Activated naive CD8-positive, alpha-beta T cell treated with anti-CD3 and anti-CD28 coated beads, Interleukin-2, amount 10 ng/mL, durations not matched to agents 7 days and 5 days (primary cell): ENCODE measurements at regions not wholly inside any gene's neighbourhood (a gene's known extent, or its start where the extent isn't known, plus 50 kb on each side); places are given as distances from the start of the nearest gene placed in this dataset.

Experiments
- ATAC-seq: fragments of 150-1000 bp; cut with Tn5 transposase; one replicate; pipeline ENCODE4 v1.10.0; 2021; ENCODE audit warnings: low read depth, moderate library complexity
- POLR2A ChIA-PET: fragments of 350-600 bp; sonication (Branson Sonifier 250); formaldehyde crosslinking; loops from one replicate; lab custom pipeline; 2021; ENCODE audit warnings: antibody characterized with exemption; lab: Charles Lee
- DNase-seq: peaks from one replicate; pipeline ENCODE4 v3.0.0; 2021
- H3K27ac Mint-ChIP-seq: one replicate; pipeline ENCODE4 v1.8.0; 2022; ENCODE audit warnings: mild to moderate bottlenecking, mixed read lengths
- H3K27me3 Mint-ChIP-seq: one replicate; pipeline ENCODE4 v1.8.0; 2022; ENCODE audit warnings: mild to moderate bottlenecking, moderate library complexity, mixed read lengths
- H3K36me3 Mint-ChIP-seq: one replicate; pipeline ENCODE4 v1.8.0; 2021; ENCODE audit warnings: mild to moderate bottlenecking, mixed read lengths
- H3K4me1 Mint-ChIP-seq: one replicate; pipeline ENCODE4 v1.8.0; 2021; ENCODE audit warnings: mixed read lengths
- H3K4me3 Mint-ChIP-seq: one replicate; pipeline ENCODE4 v1.8.0; 2022; ENCODE audit warnings: mild to moderate bottlenecking, moderate library complexity, mixed read lengths
- H3K9me3 Mint-ChIP-seq: one replicate; pipeline ENCODE4 v1.8.0; 2021; ENCODE audit warnings: mixed read lengths

- no peak for ATAC-seq
- H3K36me3 Mint-ChIP-seq = no peaks in the 10 kb centered on the region
- peaks cover 3% of the 10 kb centered on the region for H3K27me3 Mint-ChIP-seq
- POLR2A ChIA-PET = no interaction called here
- DNase-seq = no peak
- no peak overlapping the region for H3K4me3 Mint-ChIP-seq
- H3K9me3 Mint-ChIP-seq = no peaks in the 10 kb centered on the region
- no peak overlapping the region for H3K27ac Mint-ChIP-seq
- H3K4me1 Mint-ChIP-seq = no peaks in the 10 kb centered on the region
Observed at GRCh38 chr3:127105587-127105986, 87.3 kb upstream of the PRR23E start.

- DNase-seq = no peak
- H3K27me3 Mint-ChIP-seq = peaks cover 3% of the 10 kb centered on the region
- H3K9me3 Mint-ChIP-seq = no peaks in the 10 kb centered on the region
- no peaks in the 10 kb centered on the region for H3K4me1 Mint-ChIP-seq
- no peaks in the 10 kb centered on the region for H3K36me3 Mint-ChIP-seq
- POLR2A ChIA-PET = no interaction called here
- no peak for ATAC-seq
- no peak overlapping the region for H3K27ac Mint-ChIP-seq
- H3K4me3 Mint-ChIP-seq = no peak overlapping the region
Observed at GRCh38 chr3:127106053-127106452, 86.9 kb upstream of the PRR23E start.

- DNase-seq = no peak
- H3K4me1 Mint-ChIP-seq = no peaks in the 10 kb centered on the region
- peaks cover 3% of the 10 kb centered on the region for H3K27me3 Mint-ChIP-seq
- POLR2A ChIA-PET = no interaction called here
- ATAC-seq = no peak
- H3K4me3 Mint-ChIP-seq = no peak overlapping the region
- H3K36me3 Mint-ChIP-seq = no peaks in the 10 kb centered on the region
- H3K27ac Mint-ChIP-seq = no peak overlapping the region
- peaks cover 1% of the 10 kb centered on the region for H3K9me3 Mint-ChIP-seq
Observed at GRCh38 chr3:127106456-127106855, 86.5 kb upstream of the PRR23E start.

GRCh38 chr3:127107002-127107401 lies 85.9 kb upstream of the PRR23E start:
- DNase-seq (no peak), ATAC-seq (no peak)
- no peak overlapping the region for H3K4me3 Mint-ChIP-seq
- POLR2A ChIA-PET = no interaction called here
- no peaks in the 10 kb centered on the region for H3K4me1 Mint-ChIP-seq
- no peak overlapping the region for H3K27ac Mint-ChIP-seq
- H3K9me3 Mint-ChIP-seq = peaks cover 1% of the 10 kb centered on the region
- H3K27me3 Mint-ChIP-seq = peaks cover 3% of the 10 kb centered on the region
- no peaks in the 10 kb centered on the region for H3K36me3 Mint-ChIP-seq

- peaks cover 5% of the 10 kb centered on the region for H3K27me3 Mint-ChIP-seq
- no peaks in the 10 kb centered on the region for H3K4me1 Mint-ChIP-seq
- ATAC-seq (no peak), DNase-seq (no peak)
- peaks cover 3% of the 10 kb centered on the region for H3K36me3 Mint-ChIP-seq
- no peak overlapping the region for H3K4me3 Mint-ChIP-seq
- POLR2A ChIA-PET = no interaction called here
- peaks cover 6% of the 10 kb centered on the region for H3K9me3 Mint-ChIP-seq
- no peak overlapping the region for H3K27ac Mint-ChIP-seq
Observed at GRCh38 chr3:127107491-127108375, 85.2 kb upstream of the PRR23E start.

- H3K4me3 Mint-ChIP-seq = no peak overlapping the region
- no peaks in the 10 kb centered on the region for H3K4me1 Mint-ChIP-seq
- H3K9me3 Mint-ChIP-seq = peaks cover 8% of the 10 kb centered on the region
- DNase-seq (no peak), ATAC-seq (no peak)
- peaks cover 5% of the 10 kb centered on the region for H3K27me3 Mint-ChIP-seq
- H3K36me3 Mint-ChIP-seq = peaks cover 3% of the 10 kb centered on the region
- no peak overlapping the region for H3K27ac Mint-ChIP-seq
- POLR2A ChIA-PET = no interaction called here
Observed at GRCh38 chr3:127108796-127109195, 84.1 kb upstream of the PRR23E start.

GRCh38 chr3:127110982-127111693 lies 81.8 kb upstream of the PRR23E start:
- peaks cover 3% of the 10 kb centered on the region for H3K36me3 Mint-ChIP-seq
- H3K4me1 Mint-ChIP-seq = no peaks in the 10 kb centered on the region
- no peak overlapping the region for H3K27ac Mint-ChIP-seq
- peaks cover 8% of the 10 kb centered on the region for H3K9me3 Mint-ChIP-seq
- POLR2A ChIA-PET = no interaction called here
- DNase-seq (no peak), ATAC-seq (no peak)
- peaks cover 5% of the 10 kb centered on the region for H3K27me3 Mint-ChIP-seq
- H3K4me3 Mint-ChIP-seq = no peak overlapping the region

- Mint-ChIP-seq H3K4me1 (no peaks in the 10 kb centered on the region), H3K27ac (no peak overlapping the region), H3K27me3 (peaks cover 13% of the 10 kb centered on the region), H3K36me3 (peaks cover 3% of the 10 kb centered on the region), H3K9me3 (peaks cover 8% of the 10 kb centered on the region), H3K4me3 (no peak overlapping the region)
- no peak for DNase-seq
- ATAC-seq = no peak
- POLR2A ChIA-PET = no interaction called here
Observed at GRCh38 chr3:127112796-127113570, 79.9 kb upstream of the PRR23E start.

- H3K4me3 Mint-ChIP-seq = no peak overlapping the region
- ATAC-seq = no peak
- H3K9me3 Mint-ChIP-seq = peaks cover 8% of the 10 kb centered on the region
- peaks cover 3% of the 10 kb centered on the region for H3K36me3 Mint-ChIP-seq
- POLR2A ChIA-PET = no interaction called here
- H3K4me1 Mint-ChIP-seq = no peaks in the 10 kb centered on the region
- DNase-seq = no peak
- no peak overlapping the region for H3K27ac Mint-ChIP-seq
- H3K27me3 Mint-ChIP-seq = peaks cover 17% of the 10 kb centered on the region
Observed at GRCh38 chr3:127113571-127113891, 79.4 kb upstream of the PRR23E start.

- POLR2A ChIA-PET = no interaction called here
- H3K4me1 Mint-ChIP-seq = no peaks in the 10 kb centered on the region
- no peak overlapping the region for H3K4me3 Mint-ChIP-seq
- H3K9me3 Mint-ChIP-seq = peaks cover 8% of the 10 kb centered on the region
- no peak for DNase-seq
- ATAC-seq = no peak
- H3K27me3 Mint-ChIP-seq = peaks cover 19% of the 10 kb centered on the region
- no peak overlapping the region for H3K27ac Mint-ChIP-seq
- H3K36me3 Mint-ChIP-seq = peaks cover 3% of the 10 kb centered on the region
Observed at GRCh38 chr3:127114337-127115070, 78.4 kb upstream of the PRR23E start.

- H3K9me3 Mint-ChIP-seq = peaks cover 8% of the 10 kb centered on the region
- ATAC-seq = no peak
- H3K27ac Mint-ChIP-seq = no peak overlapping the region
- peaks cover 15% of the 10 kb centered on the region for H3K27me3 Mint-ChIP-seq
- H3K4me1 Mint-ChIP-seq = no peaks in the 10 kb centered on the region
- POLR2A ChIA-PET = no interaction called here
- peaks cover 3% of the 10 kb centered on the region for H3K36me3 Mint-ChIP-seq
- DNase-seq = no peak
- H3K4me3 Mint-ChIP-seq = no peak overlapping the region
Observed at GRCh38 chr3:127115691-127116351, 77.1 kb upstream of the PRR23E start.

- POLR2A ChIA-PET = no interaction called here
- Mint-ChIP-seq H3K36me3 (no peaks in the 10 kb centered on the region), H3K4me3 (no peak overlapping the region), H3K9me3 (no peaks in the 10 kb centered on the region), H3K27ac (no peak overlapping the region), H3K27me3 (peaks cover 13% of the 10 kb centered on the region), H3K4me1 (no peaks in the 10 kb centered on the region)
- DNase-seq = no peak
- ATAC-seq = no peak
Observed at GRCh38 chr3:127118366-127118765, 74.6 kb upstream of the PRR23E start.
